ENCODE measurements at regions not wholly inside any gene's neighbourhood (a gene's known extent, or its start where the extent isn't known, plus 50 kb on each side); places are given as distances from the start of the nearest gene placed in this dataset.

DNA sequence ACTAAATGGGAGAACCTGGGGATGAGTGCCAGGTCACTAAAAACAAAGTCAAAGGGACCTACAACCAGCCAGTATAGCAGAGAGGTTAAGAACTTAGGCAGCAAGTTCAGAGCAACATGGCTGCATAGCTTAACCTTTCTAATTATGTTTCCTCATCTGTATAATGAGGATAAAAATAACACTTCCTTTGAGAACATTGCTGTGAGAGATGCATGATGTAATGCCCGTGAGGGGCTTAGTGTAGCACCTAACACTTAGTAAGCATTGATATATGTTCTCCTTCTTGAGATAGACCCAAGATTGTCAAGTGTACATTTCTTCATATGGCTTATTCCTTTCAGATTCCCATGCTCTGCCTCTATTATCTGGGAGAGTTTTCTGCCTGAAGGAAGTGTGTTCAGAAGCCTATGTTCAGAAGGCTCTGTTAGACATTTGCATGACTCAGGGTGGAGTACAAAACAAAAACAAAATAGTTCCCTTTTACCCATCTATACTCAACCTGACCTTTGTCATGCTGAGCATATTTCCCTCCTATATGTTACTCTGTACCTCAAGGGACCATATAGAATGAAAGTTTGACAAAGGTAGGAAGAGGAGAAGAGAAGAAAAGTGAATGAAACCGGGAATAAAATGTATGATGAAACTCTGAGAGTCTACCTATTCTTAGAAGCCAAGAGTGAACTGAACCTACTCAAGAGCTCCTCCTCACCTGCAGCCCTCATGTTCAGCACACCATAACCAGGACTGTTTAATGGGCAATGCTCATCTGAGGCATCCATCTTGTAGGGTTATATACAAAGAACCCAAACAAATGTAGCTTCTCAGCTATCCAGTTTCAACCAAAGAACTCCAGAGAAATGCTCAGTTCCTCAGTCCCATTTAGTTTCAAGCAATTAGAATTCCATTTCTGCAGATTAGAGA, 70.7 kb upstream of the KCNMB2 start:
- no peak overlapping the region for H3K4me3 Mint-ChIP-seq
- no peaks in the 10 kb centered on the region for H3K9me3 Mint-ChIP-seq
- H3K27ac Mint-ChIP-seq = no peak overlapping the region
- H3K36me3 Mint-ChIP-seq = no peaks in the 10 kb centered on the region
- H3K27me3 Mint-ChIP-seq = peaks cover 18% of the 10 kb centered on the region
- no peaks in the 10 kb centered on the region for H3K4me1 Mint-ChIP-seq

DNA sequence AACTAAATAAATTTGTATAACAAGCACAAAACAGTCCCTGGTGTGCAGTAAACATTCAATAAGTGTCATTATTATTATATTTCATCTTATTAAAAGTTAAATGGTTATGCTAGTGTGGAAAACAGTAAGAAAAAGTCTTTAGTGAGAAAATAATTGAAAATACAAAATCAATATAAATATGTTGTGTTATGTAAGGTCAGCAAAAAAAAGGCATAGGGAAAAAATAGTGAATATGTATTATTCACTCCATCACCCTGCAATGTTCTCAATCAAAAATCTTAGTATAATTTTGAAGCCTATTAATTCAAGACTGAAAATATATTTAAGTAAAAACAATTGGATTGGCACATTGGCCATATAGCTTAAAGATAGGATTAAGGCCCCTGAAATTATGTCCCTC, 63.3 kb upstream of the KCNMB2 start:
- Mint-ChIP-seq H3K4me3 (no peak overlapping the region), H3K36me3 (no peaks in the 10 kb centered on the region), H3K4me1 (no peaks in the 10 kb centered on the region), H3K27me3 (peaks cover 5% of the 10 kb centered on the region), H3K9me3 (no peaks in the 10 kb centered on the region), H3K27ac (no peak overlapping the region)

DNA sequence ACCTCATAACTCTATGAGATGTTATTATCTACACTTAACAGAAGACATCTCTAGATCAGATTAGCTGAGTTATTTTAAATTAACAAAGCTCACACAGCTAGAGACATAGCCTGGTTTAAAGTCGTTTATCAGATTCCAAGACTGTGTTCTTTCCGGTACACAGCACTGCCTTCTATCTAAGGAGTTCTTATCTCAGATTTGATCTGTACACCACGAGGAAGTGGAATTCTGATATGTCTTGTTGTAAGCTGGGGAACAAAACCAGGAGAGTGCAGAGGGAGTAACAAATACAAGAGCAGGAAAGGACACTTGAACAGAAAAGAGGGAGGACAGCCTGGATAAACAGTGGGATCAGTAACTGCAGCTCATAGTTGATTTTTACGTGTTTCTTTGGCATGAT, 61.7 kb upstream of the KCNMB2 start:
- H3K36me3 Mint-ChIP-seq = no peaks in the 10 kb centered on the region
- no peak overlapping the region for H3K27ac Mint-ChIP-seq
- no peaks in the 10 kb centered on the region for H3K4me1 Mint-ChIP-seq
- H3K9me3 Mint-ChIP-seq = no peaks in the 10 kb centered on the region
- no peak overlapping the region for H3K4me3 Mint-ChIP-seq
- peaks cover 5% of the 10 kb centered on the region for H3K27me3 Mint-ChIP-seq

DNA sequence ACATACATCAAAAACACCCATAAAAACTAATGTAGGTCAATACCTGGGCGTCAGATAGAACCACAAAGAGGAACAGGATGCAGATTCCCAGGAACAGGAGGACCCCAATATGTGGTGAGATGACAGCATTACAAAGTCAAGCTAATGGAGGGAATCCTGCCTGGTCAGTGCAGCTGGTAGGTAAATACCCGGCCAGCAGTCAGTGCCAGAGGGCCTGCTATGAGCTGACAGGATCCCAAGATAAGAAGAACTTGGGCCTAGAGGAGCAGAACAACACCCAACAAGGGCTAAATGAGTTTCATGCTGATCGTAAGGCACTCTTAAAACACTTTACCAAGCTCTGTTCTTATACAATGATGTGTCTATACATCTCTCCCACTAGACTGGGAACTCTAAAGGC, 61.2 kb upstream of the KCNMB2 start:
- H3K27ac Mint-ChIP-seq = no peak overlapping the region
- H3K4me3 Mint-ChIP-seq = no peak overlapping the region
- H3K27me3 Mint-ChIP-seq = peaks cover 4% of the 10 kb centered on the region
- no peaks in the 10 kb centered on the region for H3K4me1 Mint-ChIP-seq
- no peaks in the 10 kb centered on the region for H3K9me3 Mint-ChIP-seq
- H3K36me3 Mint-ChIP-seq = no peaks in the 10 kb centered on the region

DNA sequence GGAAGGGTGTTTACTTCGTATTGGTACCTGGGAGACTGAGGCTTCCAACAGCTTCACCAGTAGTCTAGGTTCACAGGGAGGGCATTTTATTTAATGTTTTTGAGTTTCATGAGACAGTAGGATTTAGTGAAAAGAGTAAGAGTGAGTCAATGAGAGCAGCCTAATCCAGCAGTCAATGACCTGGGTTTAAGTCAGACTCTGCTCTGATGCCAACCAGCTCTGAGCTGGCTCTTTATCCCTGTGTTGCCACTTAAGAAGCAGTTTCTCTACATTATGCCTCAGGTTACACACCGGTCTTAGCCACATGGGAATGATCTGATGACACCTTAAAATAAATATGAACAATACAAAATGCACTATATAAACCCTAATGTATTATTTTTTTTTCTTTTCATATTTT, 59.4 kb upstream of the KCNMB2 start:
- H3K36me3 Mint-ChIP-seq = no peaks in the 10 kb centered on the region
- no peak overlapping the region for H3K4me3 Mint-ChIP-seq
- H3K4me1 Mint-ChIP-seq = no peaks in the 10 kb centered on the region
- peaks cover 10% of the 10 kb centered on the region for H3K27me3 Mint-ChIP-seq
- no peak overlapping the region for H3K27ac Mint-ChIP-seq
- no peaks in the 10 kb centered on the region for H3K9me3 Mint-ChIP-seq

DNA sequence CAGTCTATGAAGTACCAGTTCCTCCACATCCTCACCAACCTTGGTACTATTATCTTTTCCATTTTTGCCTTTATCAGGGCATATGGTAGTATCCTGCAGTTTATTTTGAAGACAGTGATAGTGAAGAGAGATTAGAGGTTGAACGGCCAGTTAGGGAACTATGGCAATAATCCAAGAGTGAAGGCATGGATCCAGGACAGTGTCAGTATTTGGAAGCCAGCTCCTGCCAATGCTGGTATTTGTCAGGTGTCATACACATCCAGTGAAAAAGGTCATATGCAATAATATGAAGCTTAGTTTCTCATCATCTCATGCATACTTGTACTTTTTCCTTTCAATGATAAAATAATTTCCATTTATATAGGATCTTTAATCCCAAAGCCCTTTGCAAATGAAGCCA, 56.8 kb upstream of the KCNMB2 start:
- Mint-ChIP-seq H3K4me3 (no peak overlapping the region), H3K4me1 (no peaks in the 10 kb centered on the region), H3K27me3 (peaks cover 10% of the 10 kb centered on the region), H3K27ac (no peak overlapping the region), H3K9me3 (no peaks in the 10 kb centered on the region), H3K36me3 (no peaks in the 10 kb centered on the region)

DNA sequence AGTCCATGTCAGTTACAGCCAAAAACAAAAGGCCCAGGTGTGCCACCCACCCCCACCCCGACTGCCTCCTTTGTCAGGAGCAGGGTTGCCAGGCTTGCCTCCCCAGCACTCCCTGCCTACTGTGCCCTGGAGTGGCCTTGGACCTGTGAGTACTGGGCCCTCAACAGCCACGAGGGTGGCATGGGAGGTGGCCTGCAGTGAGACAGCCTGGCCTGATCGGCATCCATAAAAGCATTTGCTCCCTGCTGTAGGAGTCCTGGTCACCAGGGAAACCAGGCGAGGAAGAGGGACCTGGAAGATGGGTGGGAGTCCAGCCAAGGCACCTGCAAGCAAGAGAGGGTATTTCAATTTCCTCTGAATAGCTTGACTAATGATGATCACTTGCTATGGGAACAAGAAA, 56.4 kb upstream of the KCNMB2 start:
- Mint-ChIP-seq H3K36me3 (no peaks in the 10 kb centered on the region), H3K4me3 (no peak overlapping the region), H3K9me3 (no peaks in the 10 kb centered on the region), H3K27ac (no peak overlapping the region), H3K4me1 (no peaks in the 10 kb centered on the region), H3K27me3 (peaks cover 10% of the 10 kb centered on the region)

DNA sequence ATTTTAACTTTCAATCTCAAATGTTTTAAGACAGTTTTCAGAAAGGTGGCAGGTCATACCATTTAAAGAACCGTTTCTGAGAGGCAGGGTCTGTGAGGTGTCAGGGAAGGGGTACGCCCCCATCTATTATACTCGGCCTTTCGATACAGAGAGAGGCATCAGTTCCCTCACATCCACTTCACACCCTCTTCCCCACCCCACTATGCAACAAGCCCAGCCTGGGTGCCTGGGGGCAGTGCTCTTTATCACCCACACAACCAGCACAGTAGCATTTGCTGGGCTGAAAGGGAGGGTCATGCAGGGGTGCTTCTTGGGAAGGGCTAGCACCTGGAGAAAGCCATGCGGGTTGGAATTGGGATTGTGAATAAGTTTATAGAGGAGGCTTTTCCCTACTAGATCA, 56.0 kb upstream of the KCNMB2 start:
- Mint-ChIP-seq H3K36me3 (no peaks in the 10 kb centered on the region), H3K9me3 (no peaks in the 10 kb centered on the region), H3K4me3 (no peak overlapping the region), H3K4me1 (no peaks in the 10 kb centered on the region), H3K27ac (no peak overlapping the region), H3K27me3 (peaks cover 13% of the 10 kb centered on the region)

DNA sequence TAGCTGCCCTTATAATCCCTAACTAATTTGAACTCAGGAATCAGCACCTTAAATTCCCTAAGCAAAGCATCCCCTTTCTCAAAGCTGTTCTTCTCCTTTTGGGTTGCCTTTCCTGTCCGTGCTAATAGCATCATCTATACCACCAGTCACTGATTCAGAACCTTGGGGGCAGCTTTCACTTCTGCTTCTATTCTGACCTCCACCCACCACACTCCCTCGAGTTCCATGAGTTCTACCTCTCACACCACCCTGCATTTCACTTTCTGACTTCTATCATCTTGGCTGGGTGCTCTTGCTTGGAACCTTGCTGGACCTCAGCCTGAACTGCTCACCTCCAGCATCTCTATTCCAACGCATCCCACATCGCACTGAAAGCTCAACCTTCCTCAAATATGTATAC, 55.4 kb upstream of the KCNMB2 start:
- Mint-ChIP-seq H3K36me3 (no peaks in the 10 kb centered on the region), H3K27ac (no peak overlapping the region), H3K9me3 (no peaks in the 10 kb centered on the region), H3K4me1 (no peaks in the 10 kb centered on the region), H3K4me3 (no peak overlapping the region), H3K27me3 (peaks cover 13% of the 10 kb centered on the region)

DNA sequence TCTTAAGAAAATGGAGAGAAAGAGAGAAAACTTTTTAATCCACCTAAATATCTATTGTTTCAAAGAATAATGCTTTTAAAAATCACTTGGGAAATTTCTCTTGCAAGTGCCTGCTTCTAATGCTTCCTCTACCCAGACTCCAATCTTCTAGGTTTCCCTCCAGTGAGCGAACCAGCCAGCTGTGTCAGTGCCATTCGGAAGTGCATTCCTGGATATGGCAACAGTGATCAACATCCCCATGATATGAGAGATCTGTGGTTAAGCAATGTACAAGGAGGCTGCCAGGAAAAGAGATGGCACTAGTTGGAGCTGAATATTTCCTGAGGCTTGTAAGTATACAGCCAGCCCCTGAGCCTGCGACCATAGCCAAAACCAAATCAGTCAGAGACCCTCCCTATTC, 53.3 kb upstream of the KCNMB2 start:
- Mint-ChIP-seq H3K9me3 (no peaks in the 10 kb centered on the region), H3K4me3 (no peak overlapping the region), H3K36me3 (no peaks in the 10 kb centered on the region), H3K27ac (no peak overlapping the region), H3K4me1 (no peaks in the 10 kb centered on the region), H3K27me3 (peaks cover 13% of the 10 kb centered on the region)

DNA sequence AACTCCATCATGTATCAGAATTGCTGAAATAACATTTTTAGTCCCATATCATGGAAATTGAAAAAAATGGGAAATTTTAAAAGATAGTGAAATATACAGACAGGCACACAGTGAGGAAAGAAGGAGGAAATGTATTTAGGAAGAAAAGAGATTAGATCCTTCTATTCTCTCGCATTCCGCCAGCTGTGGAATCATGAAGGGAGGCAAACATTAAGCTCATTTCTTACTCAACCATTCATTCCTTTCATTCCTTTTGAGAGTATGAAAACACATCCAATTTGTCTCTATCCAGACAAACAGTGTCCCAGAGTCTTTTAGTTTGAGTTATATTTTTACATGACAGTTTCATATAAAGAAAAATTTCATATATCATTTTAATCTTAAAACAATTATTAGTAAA, 52.5 kb upstream of the KCNMB2 start:
- no peaks in the 10 kb centered on the region for H3K36me3 Mint-ChIP-seq
- H3K4me3 Mint-ChIP-seq = no peak overlapping the region
- no peaks in the 10 kb centered on the region for H3K4me1 Mint-ChIP-seq
- peaks cover 13% of the 10 kb centered on the region for H3K27me3 Mint-ChIP-seq
- no peaks in the 10 kb centered on the region for H3K9me3 Mint-ChIP-seq
- no peak overlapping the region for H3K27ac Mint-ChIP-seq

DNA sequence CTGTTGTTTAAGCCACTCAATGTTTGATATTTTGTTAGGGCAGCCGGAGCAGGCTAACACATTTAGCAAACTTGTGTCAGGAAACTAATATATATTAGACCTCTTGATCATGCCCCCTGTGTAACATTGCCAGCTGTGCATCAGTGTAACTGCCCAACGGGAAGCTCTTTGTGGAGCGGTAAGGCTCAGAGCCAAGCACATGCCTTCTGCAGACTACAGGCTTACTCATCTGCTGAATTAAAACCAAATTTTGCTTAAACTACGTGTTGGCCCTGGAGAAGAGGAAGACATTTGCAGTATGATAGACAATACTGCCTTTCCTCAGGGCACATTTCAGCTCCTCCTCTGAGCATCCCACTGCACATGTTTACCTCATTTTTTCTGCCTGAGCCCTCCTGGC, 50.5 kb upstream of the KCNMB2 start:
- Mint-ChIP-seq H3K36me3 (no peaks in the 10 kb centered on the region), H3K27me3 (peaks cover 11% of the 10 kb centered on the region), H3K4me3 (no peak overlapping the region), H3K4me1 (no peaks in the 10 kb centered on the region), H3K9me3 (no peaks in the 10 kb centered on the region), H3K27ac (no peak overlapping the region)

Data from activated naive CD4-positive, alpha-beta T cell treated with anti-CD3 and anti-CD28 coated beads, Interleukin-2, amount 50 U/mL, for 24 hours (primary cell).